SK-N-MC (cell line): ENCODE measurements at regions not wholly inside any gene's neighbourhood (a gene's known extent, or its start where the extent isn't known, plus 50 kb on each side); places are given as distances from the start of the nearest gene placed in this dataset.
"Not testable (repeated sequence)": the region's sequence is repeated elsewhere in the genome, so short reads cannot be mapped to it uniquely, and the experiment has no call there.

ENCODE experiments used
- DNase-seq: peaks from one replicate; pipeline ENCODE4 v3.0.0-alpha.2; 2011; ENCODE audit warnings: low read depth, low spot score
- H3K27ac ChIP-seq: fragments of 200-600 bp; sonication (generic); 2 replicates; pipeline ENCODE4 v1.5.1; 2016; ENCODE audit warnings: mixed run types
- H3K36me3 ChIP-seq: fragments of 200-600 bp; sonication (generic); 2 replicates; pipeline ENCODE4 v1.6.1; 2017; ENCODE audit warnings: antibody characterized with exemption, low read length, mixed read lengths; ENCODE audit not compliant: insufficient read depth
- H3K4me3 ChIP-seq: fragments of 200-600 bp; sonication (generic); 2 replicates; pipeline ENCODE4 v1.5.1; 2016
- H3K9ac ChIP-seq: fragments of 200-600 bp; sonication (generic); 2 replicates; pipeline ENCODE4 v1.8.0; 2017; ENCODE audit warnings: mixed run types, mixed read lengths; ENCODE audit not compliant: insufficient read length
- H3K9me3 ChIP-seq: fragments of 200-600 bp; sonication (generic); 2 replicates; pipeline ENCODE4 v1.6.1; 2017; ENCODE audit warnings: low read depth, mild to moderate bottlenecking, antibody characterized with exemption, low read length, moderate library complexity, mixed read lengths
- EZH2 ChIP-seq: fragments of 200-600 bp; sonication (generic); IDR thresholded peaks from one replicate; pipeline ENCODE4 v1.6.1; 2017; ENCODE audit warnings: antibody characterized with exemption
- FOXP2 ChIP-seq: optimal IDR thresholded peaks from 2 replicates; pipeline ENCODE3; 2011; ENCODE audit warnings: mild to moderate bottlenecking, moderate library complexity; ENCODE audit not compliant: insufficient read depth; ENCODE audit errors: extremely low read length, control extremely low read depth
- POLR2AphosphoS5 ChIP-seq: IDR thresholded peaks from 2 replicates; pipeline ENCODE4 v1.6.1; 2012; ENCODE audit warnings: mild to moderate bottlenecking, low read depth, low read length, borderline replicate concordance

DNA sequence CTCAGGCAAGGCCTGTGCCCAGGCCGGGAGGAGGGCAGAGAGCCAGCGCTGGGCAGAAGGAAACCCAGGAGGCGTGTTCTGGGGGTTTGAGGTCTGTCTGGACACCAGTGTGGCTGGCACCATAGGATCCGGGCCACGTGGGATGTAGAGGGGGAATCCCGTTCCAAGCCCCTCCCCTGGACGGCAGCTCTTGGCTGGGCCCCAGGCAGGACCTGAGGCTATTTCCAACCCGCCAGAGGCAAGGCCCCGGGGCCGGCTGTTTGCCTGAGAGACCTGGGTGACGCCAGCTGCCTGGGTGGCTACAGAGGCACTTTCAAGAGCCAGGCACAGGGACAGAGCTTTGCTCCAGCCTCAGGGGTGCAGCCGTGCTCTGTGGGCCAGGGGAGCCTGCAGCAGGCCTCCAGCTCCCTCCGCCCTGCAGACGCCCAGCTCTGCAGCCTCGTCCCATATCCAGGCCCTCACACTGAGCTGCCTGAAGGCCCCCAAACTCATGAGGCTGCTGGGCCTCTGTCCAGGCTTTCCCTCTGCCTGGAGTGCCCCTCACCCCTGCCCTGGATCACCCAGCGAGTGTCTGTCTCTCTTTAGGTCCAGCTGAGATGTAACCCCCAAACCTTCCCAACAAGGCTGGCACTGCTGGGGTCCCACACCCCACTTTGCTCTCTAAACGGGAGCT, 56.6 kb upstream of the EGFL7 start:
- Histone ChIP-seq H3K4me3 (no peak overlapping the region), H3K36me3 (no peaks in the 10 kb centered on the region), H3K27ac (no peak overlapping the region), H3K9ac (no peak overlapping the region), H3K9me3 (no peaks in the 10 kb centered on the region)
- no peak for TF ChIP-seq POLR2AphosphoS5
- TF ChIP-seq FOXP2: no peak
- TF ChIP-seq EZH2: no peak
- DNase-seq: no peak

DNA sequence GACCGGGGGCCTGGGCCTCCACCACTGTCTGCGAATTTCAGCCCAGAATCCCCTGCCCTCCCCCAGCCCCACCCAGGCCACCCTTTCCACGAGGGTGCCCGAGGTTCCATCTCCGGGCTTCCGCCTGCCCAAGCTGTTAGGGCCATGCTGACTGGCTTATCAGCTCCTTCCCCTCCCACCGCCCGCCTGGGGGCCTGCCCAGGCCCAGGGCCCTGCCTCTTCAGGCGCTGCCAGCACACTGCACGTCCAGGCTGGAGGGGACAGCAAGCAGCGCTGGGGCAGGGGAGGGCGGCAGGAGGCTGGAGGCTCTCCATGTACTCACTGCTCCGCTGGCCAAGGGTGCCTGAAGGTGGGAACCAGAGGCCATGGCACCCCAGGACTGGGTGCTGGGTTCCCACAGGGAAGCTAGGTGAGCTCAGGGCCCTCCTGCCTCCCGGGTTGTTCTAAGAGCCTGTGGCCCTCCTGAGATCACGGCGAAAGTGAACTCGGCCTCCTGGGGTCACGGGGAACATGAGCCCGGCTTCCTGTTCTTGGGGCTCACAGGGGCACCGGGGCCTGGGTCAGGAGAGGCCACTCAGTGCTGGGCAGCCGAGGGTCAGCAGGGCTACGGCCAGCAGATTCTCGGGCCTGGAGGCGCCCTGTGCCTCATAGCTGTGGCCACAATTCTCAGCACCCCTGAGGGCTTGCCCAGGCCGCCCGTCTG, 57.7 kb upstream of the EGFL7 start:
- no peak overlapping the region for H3K4me3 ChIP-seq
- H3K9ac ChIP-seq: no peak overlapping the region
- TF ChIP-seq FOXP2 (no peak), EZH2 (no peak), POLR2AphosphoS5 (no peak)
- no peak for DNase-seq
- H3K36me3 ChIP-seq: no peaks in the 10 kb centered on the region
- H3K27ac ChIP-seq: no peak overlapping the region
- H3K9me3 ChIP-seq: no peaks in the 10 kb centered on the region

DNA sequence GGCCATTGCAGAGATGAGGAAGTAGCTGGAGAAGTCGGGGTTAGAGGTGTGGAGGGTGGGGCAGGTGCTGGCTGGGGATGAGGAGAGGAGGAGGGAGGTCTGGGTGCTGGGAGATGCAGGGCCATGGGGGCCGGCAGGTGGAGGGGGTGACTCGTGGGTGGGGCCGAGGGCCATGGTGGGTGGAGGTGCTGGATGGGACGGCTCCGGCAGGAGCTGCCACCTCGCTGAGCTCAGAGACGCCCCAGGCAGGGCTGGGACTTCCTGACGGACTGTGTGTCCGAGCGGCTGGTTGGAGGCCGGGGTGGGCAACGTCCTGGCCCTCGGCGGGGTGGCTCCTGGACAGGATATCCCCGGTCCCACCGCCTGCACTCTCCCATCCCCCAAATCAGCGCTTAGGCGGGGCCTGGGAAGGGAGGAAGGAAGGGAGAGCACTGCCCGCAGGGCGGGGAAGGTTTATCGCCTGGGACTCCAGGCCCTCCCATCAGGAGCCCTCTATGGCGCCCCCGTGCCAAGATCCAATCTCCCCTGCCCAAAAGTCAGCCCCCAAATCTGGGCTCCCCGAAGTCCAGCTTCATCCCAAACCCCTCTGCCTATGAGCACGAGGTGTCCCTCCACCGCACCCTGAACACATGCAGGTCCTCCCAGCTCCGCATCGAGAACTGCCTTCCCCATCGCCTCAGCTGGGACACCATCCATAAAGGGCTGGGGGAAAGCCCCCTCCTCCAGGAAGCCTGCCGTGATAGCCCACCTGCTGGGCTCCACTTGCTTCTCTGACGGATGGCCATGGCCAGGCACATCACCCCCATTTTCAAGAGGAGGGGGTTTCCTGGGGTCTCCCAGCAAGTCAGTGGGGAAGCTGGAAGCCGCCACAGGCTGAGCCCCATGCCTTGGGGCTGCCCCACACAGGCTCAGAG, 58.3 kb upstream of the NOTCH1 start:
- Histone ChIP-seq H3K9ac (no peak overlapping the region), H3K27ac (no peak overlapping the region), H3K4me3 (no peak overlapping the region), H3K36me3 (no peaks in the 10 kb centered on the region), H3K9me3 (no peaks in the 10 kb centered on the region)
- DNase-seq: no peak
- TF ChIP-seq FOXP2: no peak
- no peak for TF ChIP-seq EZH2
- no peak for TF ChIP-seq POLR2AphosphoS5

DNA sequence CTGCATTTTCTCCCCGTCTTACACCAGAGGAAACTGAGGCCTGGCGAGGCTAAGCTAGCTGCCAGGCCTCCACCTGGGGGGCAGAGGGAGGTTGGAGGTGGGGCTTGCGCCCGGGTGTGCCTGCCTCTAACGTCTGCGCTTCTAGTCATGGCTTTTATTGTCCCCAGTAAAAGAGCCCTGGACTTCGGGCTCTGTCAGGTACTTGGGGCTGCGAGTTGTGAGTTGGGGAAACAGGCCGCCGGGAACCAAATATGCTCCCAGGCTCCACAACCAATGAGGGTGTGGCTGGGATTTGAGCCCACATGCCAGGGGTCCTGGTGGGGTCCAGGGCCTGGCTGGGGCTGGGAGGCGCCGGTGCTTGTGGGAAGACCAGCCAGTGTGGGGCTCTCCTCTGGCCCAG, 57.4 kb upstream of the NOTCH1 start:
- no peaks in the 10 kb centered on the region for H3K9me3 ChIP-seq
- TF ChIP-seq EZH2 (no peak), POLR2AphosphoS5 (no peak), FOXP2 (no peak)
- no peak overlapping the region for H3K4me3 ChIP-seq
- no peak overlapping the region for H3K27ac ChIP-seq
- no peaks in the 10 kb centered on the region for H3K36me3 ChIP-seq
- no peak for DNase-seq
- H3K9ac ChIP-seq: no peak overlapping the region

DNA sequence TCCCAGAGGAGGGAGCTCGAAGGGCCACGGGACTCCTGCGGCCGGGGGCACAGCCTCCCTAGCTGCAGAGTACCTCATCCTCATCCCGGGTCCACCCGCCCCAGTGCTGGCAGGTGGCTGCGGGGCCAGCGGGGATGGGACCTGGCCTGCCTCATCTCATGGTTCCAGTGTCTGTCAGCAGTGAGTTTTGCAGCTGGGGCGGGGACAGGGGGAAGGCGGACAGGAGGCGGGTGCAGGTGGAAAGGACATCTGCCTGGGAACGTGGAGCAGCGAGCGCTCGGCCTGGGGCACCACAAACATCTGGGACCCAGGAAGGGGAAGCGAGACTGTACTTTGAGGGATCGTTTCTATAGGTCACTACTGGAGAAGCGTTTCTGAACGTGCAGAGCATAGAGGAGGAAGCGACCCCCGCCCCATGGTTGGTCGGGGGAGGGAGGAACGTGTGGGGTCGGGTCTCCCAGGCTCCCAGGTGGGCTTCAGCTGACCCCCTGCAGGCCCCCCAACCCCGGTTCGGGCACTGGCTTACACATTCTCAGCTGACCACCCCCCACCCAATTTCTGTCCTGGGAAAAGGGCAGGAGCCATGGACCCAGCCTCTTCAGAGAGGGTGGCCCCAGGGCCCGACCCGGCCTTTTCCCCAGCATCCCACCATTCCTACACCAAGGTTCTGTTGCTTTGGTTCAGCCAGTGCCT, 56.5 kb upstream of the NOTCH1 start:
- H3K4me3 ChIP-seq: no peak overlapping the region
- H3K9me3 ChIP-seq: no peaks in the 10 kb centered on the region
- no peak overlapping the region for H3K9ac ChIP-seq
- no peak for TF ChIP-seq POLR2AphosphoS5
- no peak for TF ChIP-seq EZH2
- no peak for TF ChIP-seq FOXP2
- H3K36me3 ChIP-seq: no peaks in the 10 kb centered on the region
- no peak overlapping the region for H3K27ac ChIP-seq
- no peak for DNase-seq

DNA sequence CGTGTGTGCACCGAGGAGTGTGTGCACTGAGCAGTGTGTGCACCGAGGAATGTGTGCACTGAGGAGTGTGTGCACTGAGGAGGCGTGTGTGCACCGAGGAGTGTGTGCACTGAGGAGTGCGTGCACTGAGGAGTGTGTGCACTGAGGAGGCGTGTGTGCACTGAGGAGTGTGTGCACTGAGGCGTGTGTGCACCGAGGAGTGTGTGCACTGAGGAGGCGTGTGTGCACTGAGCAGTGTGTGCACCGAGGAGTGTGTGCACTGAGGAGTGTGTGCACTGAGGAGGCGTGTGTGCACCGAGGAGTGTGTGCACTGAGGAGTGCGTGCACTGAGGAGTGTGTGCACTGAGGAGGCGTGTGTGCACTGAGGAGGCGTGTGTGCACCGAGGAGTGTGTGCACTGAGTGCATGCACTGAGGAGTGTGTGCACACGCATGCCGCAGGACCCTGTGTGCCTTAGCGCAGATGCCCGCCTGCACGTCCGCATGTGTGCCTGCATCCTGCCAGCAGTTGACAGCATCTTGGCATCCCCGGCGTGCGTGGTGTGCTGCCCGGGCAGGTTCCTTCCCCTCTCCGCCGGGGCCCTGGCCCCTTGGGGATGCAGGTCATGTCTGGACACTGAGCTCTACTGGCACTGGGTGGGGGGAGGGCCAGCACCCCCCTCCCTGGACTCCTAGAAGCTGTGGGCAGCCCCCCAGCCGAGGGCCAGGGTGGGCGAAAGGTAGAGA, 55.6 kb upstream of the NOTCH1 start:
- DNase-seq, H3K36me3 ChIP-seq, H3K9me3 ChIP-seq, H3K9ac ChIP-seq, H3K27ac ChIP-seq, H3K4me3 ChIP-seq: not testable (repeated sequence)

DNA sequence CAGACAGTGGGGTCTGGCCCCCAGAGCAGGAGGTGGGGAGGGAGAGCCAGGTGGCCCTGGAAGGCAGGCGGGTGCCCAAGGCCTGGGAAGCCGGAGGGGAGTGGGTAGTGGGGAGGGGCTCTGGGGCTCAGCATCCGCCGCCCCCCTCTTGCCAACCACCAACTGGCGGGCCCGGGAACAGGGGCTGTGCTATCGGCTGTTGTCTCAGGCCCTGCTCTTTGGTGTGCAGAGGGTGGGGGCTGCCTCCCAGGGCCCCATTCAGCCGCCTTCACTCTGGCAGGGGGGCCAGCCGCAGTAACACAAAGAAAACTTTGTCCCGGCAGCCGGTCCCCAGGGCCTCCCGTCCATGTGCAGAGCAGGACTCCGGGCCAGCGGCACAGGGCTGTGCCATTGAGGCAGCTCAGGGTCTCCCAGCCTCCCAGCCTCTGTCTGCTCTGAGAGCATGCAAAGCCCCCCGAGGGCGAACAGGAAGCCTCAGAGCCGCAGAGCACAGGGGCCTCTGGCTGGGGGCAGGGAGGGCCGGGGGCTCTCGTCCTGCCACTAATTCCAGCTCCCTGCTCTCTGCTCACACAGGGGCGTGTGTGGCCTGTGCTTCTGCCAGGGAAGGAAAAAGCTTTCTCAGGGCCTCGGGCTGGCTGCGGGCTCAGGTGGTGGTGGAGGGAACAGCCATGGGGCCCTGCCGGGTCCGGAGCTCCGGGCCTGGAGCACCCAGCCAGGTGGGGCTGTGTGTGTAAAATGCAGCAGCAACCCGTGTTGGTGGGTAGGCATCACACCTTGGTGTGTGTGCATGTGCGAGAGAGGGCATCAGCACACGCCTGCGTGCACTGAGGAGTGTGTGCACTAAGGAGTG, 54.2 kb upstream of the NOTCH1 start:
- DNase-seq: no peak
- Histone ChIP-seq H3K9ac (peak overlapping the region; percentile 19), H3K4me3 (peak overlapping the region; percentile 11; the same call in 1 of the 2 replicates), H3K9me3 (no peaks in the 10 kb centered on the region), H3K27ac (no peak overlapping the region), H3K36me3 (no peaks in the 10 kb centered on the region)
- TF ChIP-seq FOXP2: no peak
- TF ChIP-seq POLR2AphosphoS5: no peak
- no peak for TF ChIP-seq EZH2
